Kidney (tissue), 13 donors: ENCODE measurements at regions not wholly inside any gene's neighbourhood (a gene's known extent, or its start where the extent isn't known, plus 50 kb on each side); places are given as distances from the start of the nearest gene placed in this dataset.
A peak's percentile ranks its signal among the peaks of the same experiment; 100 is the strongest.

Experiments used
- DNase-seq, 5 donors: peaks; one replicate each; pipeline ENCODE4 v3.0.0-alpha.2; 2013 to 2020
- FAIRE-seq: peaks from 2 replicates; lab custom pipeline; 2012; peaks lifted over from hg19 to GRCh38; lab: Jason Lieb, UNC
- H3K27ac ChIP-seq, 2 donors: one replicate each; pipeline ENCODE4 v1.7.0; 2013; ENCODE audit warnings: low read depth in 2 of 2, low read length in 2 of 2, inconsistent platforms in 1 of 2
- H3K27me3 ChIP-seq: one replicate; pipeline ENCODE4 v1.7.1; 2013; ENCODE audit warnings: low read length, inconsistent platforms; ENCODE audit not compliant: control insufficient read depth, insufficient read depth
- H3K36me3 ChIP-seq, 3 donors: one replicate each; pipeline versions ENCODE4 v1.7.0 to v1.7.1; 2013; ENCODE audit warnings: low read length in 3 of 3, control low read depth in 1 of 3, inconsistent platforms in 1 of 3; ENCODE audit not compliant: insufficient read depth in 3 of 3, control insufficient read depth in 2 of 3
- H3K4me1 ChIP-seq, 3 donors: one replicate each; pipeline versions ENCODE4 v1.7.0 to v1.7.1; 2013; ENCODE audit warnings: low read length in 3 of 3, inconsistent platforms in 1 of 3, low read depth in 1 of 3; ENCODE audit not compliant: control insufficient read depth in 2 of 3, insufficient read depth in 2 of 3
- H3K4me3 ChIP-seq, 3 donors: one replicate each; pipeline versions ENCODE4 v1.7.0 to v1.8.1; 2013; ENCODE audit warnings: low read length in 3 of 3, control low read depth in 1 of 3, inconsistent platforms in 1 of 3
- H3K9ac ChIP-seq, 3 donors: one replicate each; pipeline versions ENCODE4 v1.7.0 to v1.7.1; 2013; ENCODE audit warnings: low read length in 3 of 3, control low read depth in 1 of 3, inconsistent platforms in 1 of 3
- H3K9me3 ChIP-seq, 3 donors: one replicate each; pipeline versions ENCODE4 v1.7.0 to v1.7.1; 2013; ENCODE audit warnings: low read length in 3 of 3, control low read depth in 1 of 3, inconsistent platforms in 1 of 3; ENCODE audit not compliant: control insufficient read depth in 2 of 3, insufficient read depth in 1 of 3
- CTCF ChIP-seq: IDR thresholded peaks from 3 replicates; pipeline ENCODE4 v1.5.1; 2012; ENCODE audit warnings: mild to moderate bottlenecking, moderate library complexity, borderline replicate concordance; ENCODE audit not compliant: insufficient read depth; ENCODE audit errors: extremely low read depth
- intact Hi-C: fragments of 100-400 bp; cut with DNase I; formaldehyde crosslinking; loops from one replicate; pipeline ENCODE4 v1.11.1; 2022
- donor health status: control.
- donor health status: control.
- donor health status: control.
- donor health status: control.
- donor health status: control.
- donor health status: DM: yes; HTN: yes; CAD: no.
- donor health status: Normal renal cell carcinoma (clear cell type).

- H3K4me3 ChIP-seq, result no peak overlapping the region
- TF ChIP-seq CTCF, result no peak
- DNase-seq (no peak), FAIRE-seq (no peak)
- intact Hi-C loops, result no loop called here
- H3K27me3 ChIP-seq, result no peaks in the 10 kb centered on the region
- H3K9ac ChIP-seq, result no peak overlapping the region
- H3K27ac ChIP-seq, result no peak overlapping the region
- no peaks in the 10 kb centered on the region for H3K4me1 ChIP-seq
- no peaks in the 10 kb centered on the region for H3K9me3 ChIP-seq
- H3K36me3 ChIP-seq, result no peaks in the 10 kb centered on the region
These were observed 133.4 kb upstream of the OSR1 start for GRCh38 chr2:19491796-19492195.

DNA sequence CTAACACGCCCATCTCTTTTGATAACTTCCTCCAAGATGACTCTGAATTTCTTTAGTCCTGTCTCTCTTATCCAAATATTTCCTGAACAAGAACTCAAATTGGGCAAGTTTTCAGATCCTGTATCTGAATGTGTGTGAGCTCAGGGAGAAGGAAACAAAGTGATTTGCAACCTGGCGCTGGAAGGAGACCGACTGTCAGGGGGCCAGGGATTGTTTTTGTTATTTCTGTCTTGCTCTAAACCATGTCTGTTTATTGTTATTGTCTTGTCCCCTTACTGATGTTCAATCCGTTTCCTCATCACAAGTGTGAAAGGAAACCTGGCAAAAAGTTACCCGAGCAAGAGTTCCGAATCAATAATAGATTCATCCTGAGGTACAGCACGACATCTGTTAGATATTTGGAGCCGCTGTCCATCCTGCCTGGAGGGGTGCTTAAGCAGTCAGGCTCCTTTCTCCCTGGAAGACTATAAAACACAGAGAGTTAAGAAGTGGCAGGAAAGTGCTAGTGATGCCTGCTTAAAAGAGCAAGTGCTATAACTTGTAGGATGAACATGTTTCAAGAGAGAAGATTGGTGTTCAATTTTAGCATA, 132.5 kb upstream of the OSR1 start:
- DNase-seq, result peak in 2 of 5 donors; percentile 8 to 16
- FAIRE-seq, result no peak
- H3K4me1 ChIP-seq, result no peaks in the 10 kb centered on the region
- intact Hi-C loops, result no loop called here
- no peak overlapping the region for H3K4me3 ChIP-seq
- no peak for TF ChIP-seq CTCF
- no peaks in the 10 kb centered on the region for H3K36me3 ChIP-seq
- H3K9ac ChIP-seq, result no peak overlapping the region
- H3K27ac ChIP-seq, result no peak overlapping the region
- no peaks in the 10 kb centered on the region for H3K27me3 ChIP-seq
- no peaks in the 10 kb centered on the region for H3K9me3 ChIP-seq

GRCh38 chr2:19488009-19488691, 129.7 kb upstream of the OSR1 start:
- H3K36me3 ChIP-seq, result no peaks in the 10 kb centered on the region
- no peak overlapping the region for H3K27ac ChIP-seq
- intact Hi-C loops, result no loop called here
- DNase-seq (no peak), FAIRE-seq (no peak)
- no peaks in the 10 kb centered on the region for H3K4me1 ChIP-seq
- TF ChIP-seq CTCF, result no peak
- H3K9ac ChIP-seq, result no peak overlapping the region
- H3K9me3 ChIP-seq, result no peaks in the 10 kb centered on the region
- no peaks in the 10 kb centered on the region for H3K27me3 ChIP-seq
- no peak overlapping the region for H3K4me3 ChIP-seq
